NCI-H187 (cell line): ENCODE measurements at regions not wholly inside any gene's neighbourhood (a gene's known extent, or its start where the extent isn't known, plus 50 kb on each side); places are given as distances from the start of the nearest gene placed in this dataset.

Source experiments
- DNase-seq, 2 experiments: peaks; one replicate each; lab custom pipeline; 2025; lab: John Stamatoyannopoulos, UW

GRCh38 chr17:56096026-56096810, 57.1 kb upstream of the ANKFN1 start:
- DNase-seq, result no peak

GRCh38 chr17:56098746-56099145, 54.5 kb upstream of the ANKFN1 start:
- no peak for DNase-seq

- DNase-seq, result no peak
Measured at GRCh38 chr17:56099649-56100048, 53.6 kb upstream of the ANKFN1 start.
